ENCODE measurements at regions not wholly inside any gene's neighbourhood (a gene's known extent, or its start where the extent isn't known, plus 50 kb on each side); places are given as distances from the start of the nearest gene placed in this dataset.

- no peak for ATAC-seq
- Histone ChIP-seq H3K27me3 (no peaks in the 10 kb centered on the region), H3K36me3 (replicated peaks in 1 of 2; ENCODE audit: insufficient read depth in 1 of 2, low read depth in 2 of 2) (no peaks in the 10 kb centered on the region), H3K4me3 (no peak overlapping the region), H3K4me1 (no peaks in the 10 kb centered on the region), H3K27ac (no peak overlapping the region), H3K9me3 (no peaks in the 10 kb centered on the region)
- intact Hi-C loops (cut with DNase I): no loop called here
- TF ChIP-seq CTCF (IDR thresholded peaks at IDR 0.05): no peak
- no peak for TF ChIP-seq POLR2A (IDR thresholded peaks at IDR 0.05)
- no peak for DNase-seq
Measured at GRCh38 chr4:19030536-19030935, 1009.0 kb upstream of the LCORL start.

GRCh38 chr4:19030048-19030447, 1008.5 kb upstream of the LCORL start:
- TF ChIP-seq POLR2A (IDR thresholded peaks at IDR 0.05) (no peak), CTCF (IDR thresholded peaks at IDR 0.05) (no peak)
- DNase-seq (no peak), ATAC-seq (no peak)
- Histone ChIP-seq H3K36me3 (replicated peaks in 1 of 2; ENCODE audit: insufficient read depth in 1 of 2, low read depth in 2 of 2) (no peaks in the 10 kb centered on the region), H3K9me3 (no peaks in the 10 kb centered on the region), H3K27ac (no peak overlapping the region), H3K4me3 (no peak overlapping the region), H3K4me1 (no peaks in the 10 kb centered on the region), H3K27me3 (no peaks in the 10 kb centered on the region)
- intact Hi-C loops (cut with DNase I): no loop called here
- WGBS, 2 donors: 18 to 19% methylated on average over 2 of the region's 2 CpGs

- 5 to 7% methylated on average over 1 of the region's 1 CpG for WGBS, 2 donors
- TF ChIP-seq POLR2A (IDR thresholded peaks at IDR 0.05) (no peak), CTCF (IDR thresholded peaks at IDR 0.05) (peak in 3 of 7 experiments; percentile 11 to 20 (median 11))
- Histone ChIP-seq H3K9me3 (no peaks in the 10 kb centered on the region), H3K4me1 (no peaks in the 10 kb centered on the region), H3K27ac (peak overlapping the region in 3 of 4 donors; percentile 6 to 60 (median 31)), H3K4me3 (no peak overlapping the region), H3K27me3 (no peaks in the 10 kb centered on the region), H3K36me3 (replicated peaks in 1 of 2; ENCODE audit: insufficient read depth in 1 of 2, low read depth in 2 of 2) (no peaks in the 10 kb centered on the region)
- ATAC-seq (peak; percentile 74), DNase-seq (peak; percentile 23 to 52 (median 44))
- intact Hi-C loops (cut with DNase I): no loop called here
Measured at GRCh38 chr4:19026281-19026680, 1004.7 kb upstream of the LCORL start.

GRCh38 chr4:19025031-19025430, 1003.5 kb upstream of the LCORL start:
- Histone ChIP-seq H3K36me3 (replicated peaks in 1 of 2; ENCODE audit: insufficient read depth in 1 of 2, low read depth in 2 of 2) (no peaks in the 10 kb centered on the region), H3K4me1 (no peaks in the 10 kb centered on the region), H3K27me3 (no peaks in the 10 kb centered on the region), H3K9me3 (no peaks in the 10 kb centered on the region), H3K27ac (no peak overlapping the region), H3K4me3 (no peak overlapping the region)
- no peak for TF ChIP-seq CTCF (IDR thresholded peaks at IDR 0.05)
- no peak for TF ChIP-seq POLR2A (IDR thresholded peaks at IDR 0.05)
- intact Hi-C loops (cut with DNase I): no loop called here
- WGBS, 2 donors: 24 to 40% methylated on average over 2 of the region's 2 CpGs
- ATAC-seq: no peak
- no peak for DNase-seq

- H3K36me3 ChIP-seq (replicated peaks in 1 of 2; ENCODE audit: insufficient read depth in 1 of 2, low read depth in 2 of 2): no peaks in the 10 kb centered on the region
- TF ChIP-seq CTCF (IDR thresholded peaks at IDR 0.05) (no peak), POLR2A (IDR thresholded peaks at IDR 0.05) (no peak)
- no peaks in the 10 kb centered on the region for H3K4me1 ChIP-seq
- 58 to 72% methylated on average over 8 of the region's 8 CpGs for WGBS, 2 donors
- H3K27me3 ChIP-seq: no peaks in the 10 kb centered on the region
- no peak for ATAC-seq
- H3K27ac ChIP-seq: no peak overlapping the region
- DNase-seq: no peak
- intact Hi-C loops (cut with DNase I): no loop called here
- no peak overlapping the region for H3K4me3 ChIP-seq
- H3K9me3 ChIP-seq: no peaks in the 10 kb centered on the region
Measured at GRCh38 chr4:19024047-19024446, 1002.5 kb upstream of the LCORL start.
